HEK293 (cell line): ENCODE measurements at regions not wholly inside any gene's neighbourhood (a gene's known extent, or its start where the extent isn't known, plus 50 kb on each side); places are given as distances from the start of the nearest gene placed in this dataset.

ENCODE experiments used
- CTCF ChIA-PET: fragments of 350-600 bp; formaldehyde crosslinking; extraction: SDS; loops from one replicate; lab custom pipeline; 2021; ENCODE audit warnings: antibody characterized with exemption; lab: Yijun Ruan, JAX
- POLR2A ChIA-PET: fragments of 300-600 bp; formaldehyde crosslinking; extraction: SDS; loops from one replicate; lab custom pipeline; 2020; ENCODE audit warnings: antibody characterized with exemption, inconsistent platforms; lab: Yijun Ruan, JAX
- H3K27ac ChIP-seq: fragments of 200-500 bp; sonication (Bioruptor generic); 2 replicates; pipeline ENCODE4 v1.5.1; 2014; ENCODE audit warnings: low read depth, low read length, control low read depth, inconsistent platforms; ENCODE audit errors: extremely low read depth
- H3K36me3 ChIP-seq, 2 experiments: fragments of 200-500 bp in 1 of 2; sonication (Bioruptor generic) in 1 of 2; 1 replicate in 1 of 2; 2 replicates in 1 of 2; pipeline ENCODE4 v1.5.1; 2014 to 2017; ENCODE audit warnings: inconsistent platforms in 2 of 2, low read length in 2 of 2; ENCODE audit not compliant: control insufficient read depth in 2 of 2, insufficient read depth in 1 of 2
- H3K4me1 ChIP-seq: fragments of 200-500 bp; sonication (Bioruptor generic); 2 replicates; pipeline ENCODE4 v1.5.1; 2014; ENCODE audit warnings: mild to moderate bottlenecking, low read length, inconsistent platforms; ENCODE audit not compliant: control insufficient read depth, insufficient read depth
- H3K4me3 ChIP-seq: 2 replicates; pipeline ENCODE4 v1.5.1; 2011; ENCODE audit warnings: low read depth, mild to moderate bottlenecking, control low read depth, low read length, moderate library complexity
- H3K9me3 ChIP-seq: fragments of 200-500 bp; sonication (Bioruptor generic); 2 replicates; pipeline ENCODE4 v1.5.1; 2014; ENCODE audit warnings: low read depth, low read length, inconsistent platforms; ENCODE audit not compliant: control insufficient read depth, insufficient read depth
- EGR2 ChIP-seq: fragments of 450-650 bp; formaldehyde crosslinking; IDR thresholded peaks from 2 replicates; pipeline ENCODE4 v1.5.1; 2016; ENCODE audit warnings: low read depth, missing biosample characterization, missing genetic modification characterization
- FEZF1 ChIP-seq: fragments of 450-650 bp; formaldehyde crosslinking; IDR thresholded peaks from 2 replicates; pipeline ENCODE4 v1.5.1; 2016; ENCODE audit warnings: missing biosample characterization, missing genetic modification characterization
- GLIS2 ChIP-seq: fragments of 450-650 bp; formaldehyde crosslinking; IDR thresholded peaks from 2 replicates; pipeline ENCODE4 v1.5.1; 2016; ENCODE audit warnings: missing biosample characterization, missing genetic modification characterization
- HIC1 ChIP-seq: fragments of 450-650 bp; formaldehyde crosslinking; IDR thresholded peaks from 2 replicates; pipeline ENCODE4 v1.5.1; 2016; ENCODE audit warnings: missing biosample characterization, missing genetic modification characterization
- IKZF3 ChIP-seq: fragments of 450-650 bp; IDR thresholded peaks from 2 replicates; pipeline ENCODE4 v1.5.0; 2018; ENCODE audit warnings: missing biosample characterization, mild to moderate bottlenecking, missing genetic modification characterization, moderate library complexity
- KLF10 ChIP-seq: fragments of 450-650 bp; IDR thresholded peaks from 2 replicates; pipeline ENCODE4 v1.5.1; 2018; ENCODE audit warnings: missing biosample characterization, mild to moderate bottlenecking, missing genetic modification characterization
- SCRT1 ChIP-seq: fragments of 450-650 bp; formaldehyde crosslinking; IDR thresholded peaks from 2 replicates; pipeline ENCODE4 v1.5.1; 2016; ENCODE audit warnings: missing biosample characterization, missing genetic modification characterization, borderline replicate concordance
- SETDB1 ChIP-seq: IDR thresholded peaks from one replicate; pipeline ENCODE4 v1.6.1; 2017; ENCODE audit warnings: mild to moderate bottlenecking, low read length, moderate library complexity, mixed read lengths; ENCODE audit not compliant: insufficient read length
- TCF7L2 ChIP-seq: IDR thresholded peaks from 2 replicates; pipeline ENCODE4 v1.6.1; 2011; ENCODE audit warnings: low read depth, mild to moderate bottlenecking, inconsistent platforms, low read length, moderate library complexity, borderline replicate concordance
- TSHZ1 ChIP-seq: fragments of 450-650 bp; formaldehyde crosslinking; IDR thresholded peaks from 2 replicates; pipeline ENCODE4 v1.5.1; 2016; ENCODE audit warnings: missing biosample characterization, missing genetic modification characterization, borderline replicate concordance
- ZFP3 ChIP-seq: fragments of 450-650 bp; formaldehyde crosslinking; IDR thresholded peaks from 2 replicates; pipeline ENCODE4 v1.5.1; 2016; ENCODE audit warnings: low read depth, missing biosample characterization, missing genetic modification characterization
- ZFP41 ChIP-seq: fragments of 450-650 bp; formaldehyde crosslinking; IDR thresholded peaks from 2 replicates; pipeline ENCODE4 v1.5.1; 2016; ENCODE audit warnings: missing biosample characterization, missing genetic modification characterization, borderline replicate concordance
- ZNF132 ChIP-seq: fragments of 450-650 bp; formaldehyde crosslinking; IDR thresholded peaks from 2 replicates; pipeline ENCODE4 v1.5.1; 2017; ENCODE audit warnings: missing biosample characterization, missing genetic modification characterization, borderline replicate concordance
- ZNF174 ChIP-seq: fragments of 450-650 bp; formaldehyde crosslinking; IDR thresholded peaks from 2 replicates; pipeline ENCODE4 v1.5.0; 2017; ENCODE audit warnings: missing biosample characterization, mild to moderate bottlenecking, missing genetic modification characterization
- ZNF19 ChIP-seq: fragments of 450-650 bp; formaldehyde crosslinking; IDR thresholded peaks from 2 replicates; pipeline ENCODE4; 2016; ENCODE audit warnings: missing biosample characterization, missing genetic modification characterization, low read depth
- ZNF211 ChIP-seq: fragments of 450-650 bp; formaldehyde crosslinking; IDR thresholded peaks from 2 replicates; pipeline ENCODE4 v1.5.1; 2016; ENCODE audit warnings: low read depth, missing biosample characterization, missing genetic modification characterization
- ZNF311 ChIP-seq: fragments of 450-650 bp; formaldehyde crosslinking; IDR thresholded peaks from 2 replicates; pipeline ENCODE4 v1.5.1; 2017; ENCODE audit warnings: missing biosample characterization, missing genetic modification characterization, borderline replicate concordance
- ZNF324 ChIP-seq: fragments of 450-650 bp; formaldehyde crosslinking; IDR thresholded peaks from 2 replicates; pipeline ENCODE4 v1.5.1; 2016; ENCODE audit warnings: missing biosample characterization, missing genetic modification characterization
- ZNF350 ChIP-seq: fragments of 450-650 bp; formaldehyde crosslinking; IDR thresholded peaks from 2 replicates; pipeline ENCODE4 v1.5.0; 2017; ENCODE audit warnings: missing biosample characterization, mild to moderate bottlenecking, missing genetic modification characterization
- ZNF362 ChIP-seq: fragments of 450-650 bp; formaldehyde crosslinking; IDR thresholded peaks from 2 replicates; pipeline ENCODE4 v1.5.1; 2016; ENCODE audit warnings: missing biosample characterization, missing genetic modification characterization
- ZNF433 ChIP-seq: fragments of 450-650 bp; formaldehyde crosslinking; IDR thresholded peaks from 2 replicates; pipeline ENCODE4 v1.5.1; 2016; ENCODE audit warnings: missing biosample characterization, missing genetic modification characterization, low read depth
- ZNF473 ChIP-seq: fragments of 450-650 bp; formaldehyde crosslinking; IDR thresholded peaks from 2 replicates; pipeline ENCODE4 v1.5.1; 2017; ENCODE audit warnings: missing biosample characterization, missing genetic modification characterization
- ZNF488 ChIP-seq: fragments of 450-650 bp; formaldehyde crosslinking; IDR thresholded peaks from 2 replicates; pipeline ENCODE4 v1.5.1; 2016; ENCODE audit warnings: missing biosample characterization, missing genetic modification characterization
- ZNF560 ChIP-seq: fragments of 450-650 bp; formaldehyde crosslinking; IDR thresholded peaks from 2 replicates; pipeline ENCODE4 v1.5.1; 2017; ENCODE audit warnings: missing biosample characterization, missing genetic modification characterization, borderline replicate concordance
- ZNF664 ChIP-seq: fragments of 450-650 bp; formaldehyde crosslinking; IDR thresholded peaks from 2 replicates; pipeline ENCODE4 v1.5.1; 2016; ENCODE audit warnings: missing biosample characterization, missing genetic modification characterization
- ZNF670 ChIP-seq: fragments of 450-650 bp; formaldehyde crosslinking; IDR thresholded peaks from 2 replicates; pipeline ENCODE4 v1.5.1; 2016; ENCODE audit warnings: missing biosample characterization, missing genetic modification characterization, low read depth
- ZNF777 ChIP-seq: fragments of 450-650 bp; formaldehyde crosslinking; IDR thresholded peaks from 2 replicates; pipeline ENCODE4 v1.5.1; 2017; ENCODE audit warnings: missing biosample characterization, missing genetic modification characterization, borderline replicate concordance
- ZNF837 ChIP-seq: fragments of 450-650 bp; formaldehyde crosslinking; IDR thresholded peaks from 2 replicates; pipeline ENCODE4 v1.5.1; 2016; ENCODE audit warnings: missing biosample characterization, missing genetic modification characterization
- ZNF843 ChIP-seq: fragments of 450-650 bp; formaldehyde crosslinking; IDR thresholded peaks from 2 replicates; pipeline ENCODE4 v1.5.1; 2016; ENCODE audit warnings: missing biosample characterization, missing genetic modification characterization
- ZSCAN16 ChIP-seq: fragments of 450-650 bp; formaldehyde crosslinking; IDR thresholded peaks from 2 replicates; pipeline ENCODE4 v1.5.1; 2016; ENCODE audit warnings: missing biosample characterization, missing genetic modification characterization
- ZSCAN23 ChIP-seq: fragments of 450-650 bp; formaldehyde crosslinking; IDR thresholded peaks from 2 replicates; pipeline ENCODE4 v1.5.1; 2016; ENCODE audit warnings: missing biosample characterization, missing genetic modification characterization

GRCh38 chr1:171432473-171432872 lies 52.9 kb upstream of the PRRC2C start:
- no peak for TF ChIP-seq ZNF670 (tag by site-specific recombination)
- no peak for TF ChIP-seq TCF7L2
- no peak for TF ChIP-seq ZNF777 (tag by site-specific recombination)
- TF ChIP-seq SETDB1, result no peak
- no peak for TF ChIP-seq GLIS2 (tag by site-specific recombination)
- no peak for TF ChIP-seq ZNF843 (tag by site-specific recombination)
- no peak for TF ChIP-seq ZNF473 (tag by site-specific recombination)
- no peak for TF ChIP-seq ZNF174 (tag by site-specific recombination)
- TF ChIP-seq ZSCAN16, result no peak
- TF ChIP-seq ZNF324 (tag by site-specific recombination), result no peak
- TF ChIP-seq ZNF433 (tag by site-specific recombination), result no peak
- no peak for TF ChIP-seq EGR2 (tag by site-specific recombination)
- no peak for TF ChIP-seq ZNF19
- no peak for TF ChIP-seq ZFP3 (tag by site-specific recombination)
- no peak for TF ChIP-seq ZNF211 (tag by site-specific recombination)
- no peak for TF ChIP-seq ZSCAN23 (tag by site-specific recombination)
- TF ChIP-seq ZNF132 (tag by site-specific recombination), result no peak
- TF ChIP-seq ZFP41 (tag by site-specific recombination), result no peak
- TF ChIP-seq FEZF1 (tag by site-specific recombination), result no peak
- no peak for TF ChIP-seq ZNF350

GRCh38 chr1:171433451-171433850 lies 51.9 kb upstream of the PRRC2C start:
- no peaks in the 10 kb centered on the region for H3K4me1 ChIP-seq
- H3K9me3 ChIP-seq, result no peaks in the 10 kb centered on the region
- ChIA-PET CTCF (no interaction called here), POLR2A (no interaction called here)
- no peaks in the 10 kb centered on the region for H3K36me3 ChIP-seq
- no peak overlapping the region for H3K27ac ChIP-seq
- no peak overlapping the region for H3K4me3 ChIP-seq
- TF ChIP-seq ZNF362 (tag by site-specific recombination), result no peak
- no peak for TF ChIP-seq SCRT1 (tag by site-specific recombination)
- no peak for TF ChIP-seq ZNF311 (tag by site-specific recombination)
- no peak for TF ChIP-seq ZNF837 (tag by site-specific recombination)
- no peak for TF ChIP-seq ZNF488
- no peak for TF ChIP-seq IKZF3 (tag by site-specific recombination)
- TF ChIP-seq HIC1 (tag by site-specific recombination), result no peak
- TF ChIP-seq ZSCAN23 (tag by site-specific recombination), result no peak
- no peak for TF ChIP-seq KLF10 (tag by site-specific recombination)
- no peak for TF ChIP-seq ZNF664 (tag by site-specific recombination)
- TF ChIP-seq ZNF560 (tag by site-specific recombination), result no peak
- TF ChIP-seq EGR2 (tag by site-specific recombination), result no peak
- TF ChIP-seq TSHZ1 (tag by site-specific recombination), result no peak

More at GRCh38 chr1:171432473-171432872, 52.9 kb upstream of the PRRC2C start:
- ChIA-PET CTCF (interaction anchor here (0.9 kb wide), 1 partner anchor 150 kb away, joined by 5 read pairs; no protein-coding TSS in a partner anchor), POLR2A (no interaction called here)
- Histone ChIP-seq H3K36me3 (no peaks in the 10 kb centered on the region), H3K4me3 (no peak overlapping the region), H3K27ac (no peak overlapping the region), H3K9me3 (no peaks in the 10 kb centered on the region), H3K4me1 (no peaks in the 10 kb centered on the region)
